Uterus (tissue), 2 donors: ENCODE measurements at regions not wholly inside any gene's neighbourhood (a gene's known extent, or its start where the extent isn't known, plus 50 kb on each side); places are given as distances from the start of the nearest gene placed in this dataset.

Experiments used
- CTCF ChIP-seq, 4 experiments: fragments of 200-600 bp in 2 of 4; fragments of 450-650 bp in 2 of 4; sonication (generic) in 2 of 4; IDR thresholded peaks; one replicate each; pipeline ENCODE4 v1.5.1; 2016 to 2019; ENCODE audit warnings: antibody characterized with exemption in 4 of 4, mild to moderate bottlenecking in 2 of 4, moderate library complexity in 1 of 4
- POLR2A ChIP-seq, 2 donors: fragments of 450-650 bp; IDR thresholded peaks; one replicate each; pipeline ENCODE4 v1.6.1; 2016; ENCODE audit warnings: antibody characterized with exemption in 2 of 2, mild to moderate bottlenecking in 1 of 2, moderate library complexity in 1 of 2

DNA sequence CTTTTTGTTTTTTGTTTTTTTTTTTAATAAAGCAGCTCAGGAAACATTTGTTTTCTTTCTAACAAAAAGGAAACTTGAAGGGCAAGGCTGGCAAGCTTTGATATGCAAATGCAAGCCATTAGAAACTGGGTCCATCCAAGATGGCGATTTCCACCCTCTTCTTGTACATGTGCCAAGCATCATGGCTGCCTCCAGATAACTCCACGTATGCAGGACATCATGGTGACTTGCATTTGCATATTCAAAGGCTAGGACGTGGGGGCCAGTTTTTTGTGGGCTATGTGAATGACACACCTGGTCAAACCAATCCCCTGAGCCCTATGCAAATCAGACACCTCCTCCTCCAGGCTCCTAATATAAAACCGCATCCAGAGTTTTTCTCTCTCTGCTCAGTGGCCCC is 692.6 kb downstream of the FAM133A start:
- TF ChIP-seq CTCF (IDR thresholded peaks at IDR 0.05) (no peak), POLR2A (IDR thresholded peaks at IDR 0.05) (no peak)
